ENCODE measurements at regions not wholly inside any gene's neighbourhood (a gene's known extent, or its start where the extent isn't known, plus 50 kb on each side); places are given as distances from the start of the nearest gene placed in this dataset.
A peak's percentile ranks its signal among the peaks of the same experiment; 100 is the strongest.

- TF ChIP-seq CTCF (IDR thresholded peaks at IDR 0.05) (no peak), EZH2phosphoT487 (IDR thresholded peaks at IDR 0.05) (no peak), EZH2 (IDR thresholded peaks at IDR 0.05) (no peak)
- DNase-seq (ENCODE audit: low spot score) = no peak
- no peaks in the 10 kb centered on the region for H3K27me3 ChIP-seq
- H3K36me3 Mint-ChIP-seq = peaks cover 5% of the 10 kb centered on the region
- peaks cover 8% of the 10 kb centered on the region for H3K4me1 ChIP-seq
- H4K20me1 ChIP-seq (ENCODE audit: low read depth) = no peaks in the 10 kb centered on the region
- H3K27me3 Mint-ChIP-seq (ENCODE audit: insufficient read depth, low read depth) = peaks cover 2% of the 10 kb centered on the region
- peaks cover 3% of the 10 kb centered on the region for H3F3A ChIP-seq (ENCODE audit: low read depth)
- H3K4me3 ChIP-seq = no peak overlapping the region
- H3K4me3 Mint-ChIP-seq = no peak overlapping the region
- no peaks in the 10 kb centered on the region for H3K9me3 ChIP-seq (ENCODE audit: low read depth)
- no peaks in the 10 kb centered on the region for H3K79me2 ChIP-seq (ENCODE audit: low read depth)
- H3K27ac Mint-ChIP-seq = no peak overlapping the region
- H3K4me2 ChIP-seq = no peak overlapping the region
- peaks cover 7% of the 10 kb centered on the region for H3K9me3 Mint-ChIP-seq
- no peak overlapping the region for H3K9ac ChIP-seq
- H3K27ac ChIP-seq = no peak overlapping the region
- H3K36me3 ChIP-seq = no peaks in the 10 kb centered on the region
- peaks cover 16% of the 10 kb centered on the region for H3K4me1 Mint-ChIP-seq
- no peak overlapping the region for H2AFZ ChIP-seq (replicated peaks)
These were observed 424.1 kb upstream of the CHST9 start for GRCh38 chr18:27609221-27609620.

GRCh38 chr18:27608742-27609141 is 423.6 kb upstream of the CHST9 start:
- peaks cover 3% of the 10 kb centered on the region for H3F3A ChIP-seq (ENCODE audit: low read depth)
- H3K4me3 ChIP-seq = no peak overlapping the region
- H3K27ac ChIP-seq = no peak overlapping the region
- H3K27me3 ChIP-seq = no peaks in the 10 kb centered on the region
- Mint-ChIP-seq H3K27ac (no peak overlapping the region), H3K4me1 (peaks cover 18% of the 10 kb centered on the region), H3K4me3 (no peak overlapping the region), H3K36me3 (peaks cover 5% of the 10 kb centered on the region), H3K9me3 (peaks cover 7% of the 10 kb centered on the region), H3K27me3 (ENCODE audit: insufficient read depth, low read depth) (peaks cover 2% of the 10 kb centered on the region)
- DNase-seq (ENCODE audit: low spot score) = no peak
- TF ChIP-seq CTCF (IDR thresholded peaks at IDR 0.05) = peak; percentile 45
- no peak for TF ChIP-seq EZH2 (IDR thresholded peaks at IDR 0.05)
- no peak for TF ChIP-seq EZH2phosphoT487 (IDR thresholded peaks at IDR 0.05)
- H3K4me1 ChIP-seq = peaks cover 8% of the 10 kb centered on the region
- no peak overlapping the region for H3K4me2 ChIP-seq
- no peaks in the 10 kb centered on the region for H3K79me2 ChIP-seq (ENCODE audit: low read depth)
- H3K9ac ChIP-seq = no peak overlapping the region
- H3K36me3 ChIP-seq = no peaks in the 10 kb centered on the region
- no peaks in the 10 kb centered on the region for H3K9me3 ChIP-seq (ENCODE audit: low read depth)
- no peak overlapping the region for H2AFZ ChIP-seq (replicated peaks)
- no peaks in the 10 kb centered on the region for H4K20me1 ChIP-seq (ENCODE audit: low read depth)

- no peak overlapping the region for H3K27ac Mint-ChIP-seq
- no peaks in the 10 kb centered on the region for H3K9me3 ChIP-seq (ENCODE audit: low read depth)
- no peak overlapping the region for H3K4me2 ChIP-seq
- H3K9ac ChIP-seq = no peak overlapping the region
- no peak overlapping the region for H3K4me3 Mint-ChIP-seq
- no peak overlapping the region for H3K27ac ChIP-seq
- TF ChIP-seq CTCF (IDR thresholded peaks at IDR 0.05) (no peak), EZH2phosphoT487 (IDR thresholded peaks at IDR 0.05) (no peak), EZH2 (IDR thresholded peaks at IDR 0.05) (no peak)
- peaks cover 2% of the 10 kb centered on the region for H3K27me3 Mint-ChIP-seq (ENCODE audit: insufficient read depth, low read depth)
- H3K9me3 Mint-ChIP-seq = peaks cover 7% of the 10 kb centered on the region
- no peak overlapping the region for H2AFZ ChIP-seq (replicated peaks)
- DNase-seq (ENCODE audit: low spot score) = no peak
- H3K27me3 ChIP-seq = no peaks in the 10 kb centered on the region
- peaks cover 8% of the 10 kb centered on the region for H3K4me1 ChIP-seq
- no peak overlapping the region for H3K4me3 ChIP-seq
- no peaks in the 10 kb centered on the region for H4K20me1 ChIP-seq (ENCODE audit: low read depth)
- H3K79me2 ChIP-seq (ENCODE audit: low read depth) = no peaks in the 10 kb centered on the region
- H3F3A ChIP-seq (ENCODE audit: low read depth) = peaks cover 3% of the 10 kb centered on the region
- H3K36me3 ChIP-seq = no peaks in the 10 kb centered on the region
- H3K36me3 Mint-ChIP-seq = peaks cover 5% of the 10 kb centered on the region
- peaks cover 19% of the 10 kb centered on the region for H3K4me1 Mint-ChIP-seq
These were observed 423.1 kb upstream of the CHST9 start for GRCh38 chr18:27608174-27608573.
